AG04449 (cell line): ENCODE measurements at regions not wholly inside any gene's neighbourhood (a gene's known extent, or its start where the extent isn't known, plus 50 kb on each side); places are given as distances from the start of the nearest gene placed in this dataset.

Experiments used
- CTCF ChIA-PET: fragments of 350-600 bp; formaldehyde crosslinking; extraction: SDS; loops from one replicate; lab custom pipeline; 2021; ENCODE audit warnings: antibody characterized with exemption; lab: Yijun Ruan, JAX
- POLR2A ChIA-PET: fragments of 400-600, 350-600 bp; formaldehyde crosslinking; extraction: SDS; loops from one replicate; lab custom pipeline; 2020; ENCODE audit warnings: antibody characterized with exemption, inconsistent platforms; lab: Yijun Ruan, JAX
- DNase-seq: peaks from one replicate; pipeline ENCODE4 v3.0.0-alpha.2; 2010; ENCODE audit warnings: low read depth, low spot score
- H3K4me3 ChIP-seq: 2 replicates; pipeline ENCODE4 v1.5.1; 2011; ENCODE audit warnings: low read depth, mild to moderate bottlenecking, control low read depth, low read length
- TF ChIP-seq, protein P1 (sequence below): IDR thresholded peaks from one replicate; pipeline ENCODE4 v1.5.1; 2011; ENCODE audit warnings: mild to moderate bottlenecking, moderate library complexity, low read length, control low read depth, inconsistent platforms; ENCODE audit not compliant: insufficient read depth; ENCODE audit errors: missing control alignments

DNA sequence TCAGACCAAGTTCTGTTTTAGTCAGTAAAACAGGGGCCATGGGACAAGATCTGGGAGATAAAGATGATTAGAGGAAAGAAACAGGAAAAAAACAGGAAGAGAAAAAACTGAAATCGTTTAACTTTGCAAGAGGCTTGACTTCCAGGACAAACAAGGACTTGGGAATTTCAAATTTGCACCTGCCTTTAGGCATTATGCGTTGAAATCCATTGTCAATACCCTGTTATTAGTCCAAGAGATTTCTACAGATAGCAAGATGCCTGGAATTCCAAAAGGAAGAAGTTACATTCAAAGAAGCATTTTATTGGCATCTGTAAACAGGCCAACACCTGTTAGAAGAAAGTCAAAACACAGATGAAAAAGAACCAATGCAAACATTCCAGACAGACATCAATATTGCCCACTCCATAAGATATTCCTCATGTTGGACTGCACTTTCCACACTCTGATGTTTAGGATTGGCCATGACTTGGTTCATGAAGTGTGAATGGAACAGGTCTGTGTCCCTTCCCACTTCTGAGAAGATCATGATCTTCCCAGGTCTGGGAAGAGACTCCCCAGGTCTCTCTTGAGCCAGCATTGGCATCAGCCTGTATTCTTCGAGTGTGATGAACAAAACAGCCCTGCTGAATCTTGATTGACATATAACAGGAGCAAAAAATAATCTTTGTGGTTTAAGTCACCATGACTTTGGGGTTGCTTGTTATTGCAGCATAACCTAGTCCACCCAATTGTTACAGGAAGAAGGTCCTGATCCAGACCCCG is 181.4 kb upstream of the FN1 start:
- no peak for DNase-seq
- TF ChIP-seq, protein P1, sequence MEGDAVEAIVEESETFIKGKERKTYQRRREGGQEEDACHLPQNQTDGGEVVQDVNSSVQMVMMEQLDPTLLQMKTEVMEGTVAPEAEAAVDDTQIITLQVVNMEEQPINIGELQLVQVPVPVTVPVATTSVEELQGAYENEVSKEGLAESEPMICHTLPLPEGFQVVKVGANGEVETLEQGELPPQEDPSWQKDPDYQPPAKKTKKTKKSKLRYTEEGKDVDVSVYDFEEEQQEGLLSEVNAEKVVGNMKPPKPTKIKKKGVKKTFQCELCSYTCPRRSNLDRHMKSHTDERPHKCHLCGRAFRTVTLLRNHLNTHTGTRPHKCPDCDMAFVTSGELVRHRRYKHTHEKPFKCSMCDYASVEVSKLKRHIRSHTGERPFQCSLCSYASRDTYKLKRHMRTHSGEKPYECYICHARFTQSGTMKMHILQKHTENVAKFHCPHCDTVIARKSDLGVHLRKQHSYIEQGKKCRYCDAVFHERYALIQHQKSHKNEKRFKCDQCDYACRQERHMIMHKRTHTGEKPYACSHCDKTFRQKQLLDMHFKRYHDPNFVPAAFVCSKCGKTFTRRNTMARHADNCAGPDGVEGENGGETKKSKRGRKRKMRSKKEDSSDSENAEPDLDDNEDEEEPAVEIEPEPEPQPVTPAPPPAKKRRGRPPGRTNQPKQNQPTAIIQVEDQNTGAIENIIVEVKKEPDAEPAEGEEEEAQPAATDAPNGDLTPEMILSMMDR, result no peak
- ChIA-PET CTCF (no interaction called here), POLR2A (no interaction called here)
- no peak overlapping the region for H3K4me3 ChIP-seq

DNA sequence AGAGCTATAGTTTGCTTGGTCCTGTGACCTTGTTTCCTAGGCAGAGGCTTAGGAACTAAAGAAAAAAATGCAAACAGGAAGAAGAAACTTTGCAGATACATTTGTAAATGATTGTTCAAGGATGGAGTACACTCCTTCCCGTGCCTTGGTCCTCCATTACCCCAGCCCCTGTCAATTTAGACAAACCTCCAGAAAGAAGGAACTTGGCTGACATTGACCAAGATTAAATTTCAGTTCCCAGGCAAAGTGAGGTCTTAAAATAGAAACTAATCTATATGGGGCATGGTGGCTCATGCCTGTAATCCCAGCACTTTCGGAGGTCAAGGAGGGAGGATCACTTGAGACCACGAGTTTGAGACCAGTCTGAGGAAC is 179.9 kb upstream of the FN1 start:
- POLR2A ChIA-PET, result interaction anchor here (0.6 to 1.1 kb wide), 2 partner anchors 169 to 182 kb away, joined by 3 to 5 read pairs; no protein-coding TSS in a partner anchor
- TF ChIP-seq, protein P1, result no peak
- no peak overlapping the region for H3K4me3 ChIP-seq
- no peak for DNase-seq
- CTCF ChIA-PET, result interaction anchor here (0.7 kb wide), 1 partner anchor 13 kb away, joined by 3 read pairs; no protein-coding TSS in a partner anchor

DNA sequence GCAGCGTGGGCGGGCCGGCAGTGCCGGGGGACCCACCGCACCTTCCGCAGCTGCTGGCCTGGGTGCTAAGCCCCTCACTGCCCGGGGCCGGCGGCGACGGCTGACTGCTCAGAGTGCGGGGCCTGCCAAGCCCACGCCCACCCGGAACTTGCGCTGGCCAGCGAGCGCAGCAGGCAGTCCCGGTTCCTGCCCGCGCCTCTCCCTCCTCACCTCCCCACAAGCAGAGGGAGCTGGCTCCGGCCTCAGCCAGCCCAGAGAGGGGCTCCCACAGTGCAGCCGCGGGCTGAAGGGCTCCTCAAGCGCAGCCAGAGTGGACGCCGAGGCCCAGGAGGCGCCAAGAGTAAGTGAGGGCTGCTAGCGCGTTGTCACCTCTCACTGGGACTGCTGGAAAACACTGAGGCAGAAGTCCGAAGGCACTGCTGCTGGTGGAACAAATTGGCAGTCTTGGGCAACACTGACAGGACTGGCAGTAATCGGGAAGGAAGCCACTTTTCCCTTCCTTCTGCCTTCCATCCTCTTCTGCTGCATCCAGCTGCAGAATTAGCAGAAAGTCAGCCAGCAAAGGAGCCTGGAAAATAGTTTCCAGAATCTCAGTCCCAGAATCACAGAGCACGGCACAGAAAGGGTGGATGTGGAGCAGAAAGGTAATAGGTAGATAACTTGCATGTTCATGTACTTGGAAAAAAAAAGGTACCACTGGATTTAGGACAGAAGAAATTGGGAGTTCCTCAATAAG is 179.4 kb upstream of the FN1 start:
- H3K4me3 ChIP-seq, result no peak overlapping the region
- TF ChIP-seq, protein P1, result no peak
- POLR2A ChIA-PET, result interaction anchor here (0.6 to 1.1 kb wide), 2 partner anchors 169 to 182 kb away, joined by 3 to 5 read pairs; no protein-coding TSS in a partner anchor
- DNase-seq, result no peak
- CTCF ChIA-PET, result interaction anchor here (0.7 kb wide), 1 partner anchor 12 kb away, joined by 3 read pairs; no protein-coding TSS in a partner anchor

DNA sequence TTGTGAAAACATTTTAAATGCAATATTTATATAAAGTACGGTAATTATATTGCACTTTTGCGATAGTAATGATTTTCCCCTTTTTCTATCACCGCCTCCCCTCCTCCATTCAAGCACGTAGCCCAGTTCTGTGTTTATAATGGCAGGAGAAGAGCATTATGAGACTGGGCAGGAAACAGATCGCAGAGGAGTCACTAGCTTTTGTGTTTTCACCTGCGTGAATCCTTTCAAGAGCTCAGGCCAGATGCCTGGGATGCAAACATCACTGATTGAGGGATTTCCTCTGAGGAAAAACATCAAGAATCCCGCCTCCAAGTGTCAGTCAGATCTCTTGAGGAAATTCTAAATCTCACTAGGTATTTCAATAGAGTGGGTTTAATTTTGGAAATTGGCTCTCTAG is 178.4 kb upstream of the FN1 start:
- H3K4me3 ChIP-seq, result no peak overlapping the region
- POLR2A ChIA-PET, result interaction anchor here (1.0 kb wide), 1 partner anchor 202 kb away, joined by 3 read pairs; no protein-coding TSS in a partner anchor
- TF ChIP-seq, protein P1, result no peak
- CTCF ChIA-PET, result interaction anchor here (1.0 kb wide), 1 partner anchor 31 kb away, joined by 3 read pairs; no protein-coding TSS in a partner anchor
- no peak for DNase-seq

DNA sequence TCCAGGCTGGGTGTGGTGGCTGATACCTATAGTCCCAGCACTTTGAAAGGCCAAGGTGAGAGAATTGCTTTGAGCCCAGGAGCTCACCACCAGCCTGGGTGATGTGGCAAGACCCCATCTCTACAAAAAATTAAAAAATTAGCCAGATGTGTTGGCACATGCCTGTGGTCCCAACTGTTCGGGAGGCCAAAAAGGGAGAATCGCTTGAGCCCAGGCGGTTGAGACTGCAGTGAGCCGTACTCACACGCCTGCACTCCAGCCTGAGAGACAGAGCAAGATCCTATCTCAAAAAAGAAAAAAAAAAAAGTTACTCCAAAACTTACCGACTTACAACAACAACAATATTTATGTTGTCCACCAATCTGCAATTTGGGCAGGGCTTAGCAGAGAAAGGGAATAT is 178.0 kb upstream of the FN1 start:
- H3K4me3 ChIP-seq, result no peak overlapping the region
- POLR2A ChIA-PET, result interaction anchor here (0.9 to 1.0 kb wide), 2 partner anchors 202 to 204 kb away, joined by 3 read pairs; no protein-coding TSS in a partner anchor
- DNase-seq, result no peak
- CTCF ChIA-PET, result interaction anchor here (1.0 to 1.1 kb wide), 2 partner anchors 12 to 31 kb away, joined by 3 read pairs; no protein-coding TSS in a partner anchor
- TF ChIP-seq, protein P1, result no peak
